GM18508 (cell line): ENCODE measurements at regions not wholly inside any gene's neighbourhood (a gene's known extent, or its start where the extent isn't known, plus 50 kb on each side); places are given as distances from the start of the nearest gene placed in this dataset.

Experiments
- ATAC-seq: cut with Tn5 transposase; IDR thresholded peaks from one replicate; pipeline ENCODE4 v1.9.1; 2021; ENCODE audit warnings: moderate number of reproducible peaks; ENCODE audit not compliant: insufficient read depth, unreplicated experiment

DNA sequence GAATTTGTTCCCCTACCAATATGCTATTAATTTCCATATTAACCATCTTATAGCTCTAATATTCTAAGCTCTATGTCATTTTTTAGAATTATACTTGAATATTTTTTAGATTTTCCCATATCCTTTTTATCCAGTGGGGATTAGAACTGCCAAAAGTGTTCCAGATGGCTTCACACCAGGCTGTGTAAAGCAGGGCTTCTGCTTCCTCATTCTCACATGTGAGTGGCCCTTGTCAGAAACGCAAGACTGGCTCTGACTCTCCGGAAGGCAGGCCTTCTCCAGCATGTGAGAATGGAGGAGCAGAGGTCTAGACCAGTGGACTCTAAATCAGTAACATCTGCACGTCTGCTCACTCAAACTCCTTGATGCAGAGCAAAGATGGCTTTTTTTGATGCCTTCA, 650.1 kb downstream of the FGF9 start:
- no peak for ATAC-seq

DNA sequence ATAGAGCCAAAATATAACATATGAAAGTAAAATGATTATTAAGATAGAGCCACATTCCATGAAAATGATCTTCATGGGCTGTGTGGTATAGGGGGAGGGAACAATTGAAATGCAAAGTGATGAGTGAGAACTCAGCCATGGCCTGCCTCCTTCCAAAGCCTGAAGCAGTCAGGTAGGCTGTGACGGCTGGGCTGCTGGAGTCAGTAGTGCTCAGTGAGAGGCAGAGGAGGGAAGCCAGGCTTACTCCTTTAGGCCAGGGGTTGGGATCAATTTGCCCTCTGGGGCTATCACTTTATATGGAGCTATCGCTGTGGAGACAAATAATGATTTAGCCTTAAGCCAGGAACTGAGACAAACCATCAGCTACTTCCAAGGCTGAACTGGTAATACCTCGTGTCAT, 654.9 kb downstream of the FGF9 start:
- no peak for ATAC-seq

DNA sequence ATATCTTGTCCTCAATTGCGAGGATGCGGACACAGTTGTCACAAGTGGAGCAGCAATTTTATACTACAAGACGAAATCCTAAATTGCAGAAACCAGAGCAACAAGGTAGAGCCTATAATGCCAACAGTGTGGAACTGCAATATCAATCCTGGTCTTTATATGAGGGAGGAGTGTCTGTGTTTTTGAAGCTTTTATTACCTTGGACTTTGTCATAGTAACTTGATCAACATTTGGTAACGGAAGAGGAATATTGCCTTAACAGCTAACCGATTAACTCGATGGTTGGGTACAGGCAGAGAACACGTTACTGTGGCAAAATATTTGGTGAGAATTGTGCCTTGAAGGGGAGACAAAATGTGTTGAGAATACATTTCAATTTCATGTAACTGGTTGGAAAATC, 661.5 kb downstream of the FGF9 start:
- no peak for ATAC-seq

DNA sequence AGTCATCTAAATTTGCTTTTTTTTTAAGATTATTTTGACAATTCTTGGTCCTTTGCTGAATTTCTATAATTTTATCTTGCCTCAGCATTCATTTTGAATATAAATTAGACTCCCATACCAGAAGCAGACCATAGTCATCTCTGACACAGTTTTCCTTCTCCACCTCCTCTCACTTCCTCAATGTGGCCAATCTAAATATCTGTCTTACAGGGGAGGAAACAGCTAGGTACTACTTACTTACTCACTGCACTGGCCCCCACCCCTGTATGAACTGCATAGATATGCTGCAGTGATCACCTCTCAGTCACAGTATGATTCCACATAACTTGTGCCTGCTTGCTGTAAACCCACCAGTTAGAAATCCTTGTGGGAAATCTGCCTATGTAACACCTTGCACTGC, 665.6 kb downstream of the FGF9 start:
- ATAC-seq, result no peak

DNA sequence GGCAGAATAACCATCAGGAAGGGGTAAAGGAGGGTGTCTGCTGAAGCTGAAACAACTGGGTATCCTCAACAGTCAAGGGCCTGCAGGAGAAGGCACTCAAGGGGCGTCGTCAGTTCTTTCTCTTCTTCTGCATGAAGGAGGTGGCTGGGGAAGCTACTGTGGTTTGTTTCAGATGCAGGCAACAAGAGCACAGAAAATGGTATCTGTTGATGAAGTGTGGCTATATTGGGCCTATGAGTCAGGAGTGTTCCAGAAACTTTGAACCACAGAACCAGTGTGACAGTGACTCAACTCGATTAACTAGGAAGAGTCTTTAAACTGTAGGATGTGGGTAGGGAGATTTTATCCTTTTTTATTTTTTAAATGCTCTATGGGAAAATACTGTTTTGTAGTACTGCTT, 686.3 kb downstream of the FGF9 start:
- ATAC-seq, result no peak

DNA sequence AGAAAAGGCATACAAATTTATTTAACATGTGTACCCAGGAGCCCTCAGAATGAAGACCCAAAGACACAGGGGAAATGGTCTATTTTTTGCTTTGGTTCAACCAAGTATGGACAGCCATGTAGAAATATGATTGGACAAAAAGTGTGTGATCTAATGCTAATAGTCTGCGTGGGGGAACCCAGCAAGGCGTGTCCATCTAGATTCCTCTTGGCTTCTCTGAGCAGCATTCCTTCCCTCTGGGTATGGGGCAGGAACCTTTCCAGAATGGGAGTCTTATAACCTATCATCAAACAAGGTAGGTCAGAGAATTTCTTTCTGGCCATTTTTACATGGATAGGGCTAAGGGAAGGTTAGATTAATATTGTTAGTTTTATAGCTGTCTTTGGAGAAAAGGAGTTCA, 698.2 kb downstream of the FGF9 start:
- no peak for ATAC-seq

DNA sequence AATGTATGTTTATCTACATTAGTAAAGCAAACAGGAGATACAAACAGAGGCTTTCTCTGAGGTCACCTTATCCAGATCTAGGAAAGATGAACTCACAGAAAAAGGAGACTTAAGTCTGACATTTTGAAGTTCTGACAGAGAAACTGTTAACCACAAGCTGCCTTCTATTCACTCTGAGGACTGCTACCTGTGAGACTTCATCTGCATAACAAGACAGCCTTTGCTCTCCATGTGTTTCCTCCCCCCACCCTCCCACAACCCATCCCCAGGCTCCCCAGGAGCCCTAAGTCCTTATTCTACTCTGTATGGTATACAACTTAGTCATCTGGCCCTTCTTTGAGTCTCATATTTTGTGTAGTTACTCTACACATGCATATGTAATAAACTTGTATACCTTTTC, 699.0 kb downstream of the FGF9 start:
- ATAC-seq, result no peak

DNA sequence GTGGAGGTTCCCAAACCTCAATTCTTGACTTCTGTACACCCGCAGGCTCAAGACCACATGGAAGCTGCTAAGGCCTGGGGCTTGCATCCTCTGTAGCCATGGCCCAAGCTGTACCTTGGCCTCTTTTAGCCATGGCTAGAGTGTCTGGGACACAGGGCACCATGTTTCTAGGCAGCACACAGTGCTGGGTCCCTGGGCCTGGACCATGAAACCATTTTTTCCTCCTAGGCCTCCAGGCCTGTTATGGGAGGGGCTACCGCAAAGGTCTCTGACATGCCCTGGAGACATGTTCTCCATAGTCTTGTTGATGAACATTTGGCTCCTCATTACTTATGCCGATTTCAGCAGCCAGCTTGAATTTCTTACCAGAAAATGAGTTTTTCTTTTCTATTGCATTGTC, 701.4 kb downstream of the FGF9 start:
- ATAC-seq, result no peak

DNA sequence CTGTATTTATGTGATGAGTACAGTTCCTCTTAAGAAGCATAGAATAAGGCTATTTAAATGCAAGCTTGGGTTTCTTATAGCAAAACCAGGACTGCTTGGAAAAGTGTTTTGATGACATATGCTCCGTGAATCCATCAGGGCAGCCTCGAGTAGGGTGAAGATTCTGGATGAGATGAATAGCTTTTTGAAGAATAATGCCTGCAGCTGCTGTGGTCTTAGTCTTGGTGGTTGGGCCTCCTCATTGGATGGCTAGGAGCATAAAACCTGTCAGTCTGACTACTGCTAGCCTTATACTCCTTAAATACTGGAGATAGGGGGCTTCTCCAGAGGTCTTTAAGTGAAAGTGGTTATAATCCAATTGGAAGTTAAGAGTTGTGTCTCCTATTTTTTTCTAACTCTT, 704.3 kb downstream of the FGF9 start:
- ATAC-seq, result no peak

DNA sequence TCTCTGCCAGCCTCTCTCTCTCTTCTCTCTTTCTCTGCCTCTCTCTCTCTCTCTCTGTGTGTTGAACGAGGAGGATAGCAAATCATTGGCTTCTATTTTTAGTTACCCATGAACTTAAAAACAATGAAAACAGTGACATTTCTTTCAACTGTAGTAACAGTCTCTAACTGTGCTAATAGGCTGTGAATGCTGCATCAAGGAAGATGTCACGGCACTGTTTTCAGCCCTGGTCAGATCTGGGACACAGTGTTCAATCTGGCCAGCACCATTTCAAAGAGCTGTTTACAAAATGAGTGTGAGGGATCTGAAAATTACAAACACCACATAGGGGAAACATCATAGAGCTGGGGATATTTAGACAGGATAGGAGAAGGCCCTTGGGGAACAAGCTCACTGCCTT, 717.0 kb downstream of the FGF9 start:
- ATAC-seq, result no peak

DNA sequence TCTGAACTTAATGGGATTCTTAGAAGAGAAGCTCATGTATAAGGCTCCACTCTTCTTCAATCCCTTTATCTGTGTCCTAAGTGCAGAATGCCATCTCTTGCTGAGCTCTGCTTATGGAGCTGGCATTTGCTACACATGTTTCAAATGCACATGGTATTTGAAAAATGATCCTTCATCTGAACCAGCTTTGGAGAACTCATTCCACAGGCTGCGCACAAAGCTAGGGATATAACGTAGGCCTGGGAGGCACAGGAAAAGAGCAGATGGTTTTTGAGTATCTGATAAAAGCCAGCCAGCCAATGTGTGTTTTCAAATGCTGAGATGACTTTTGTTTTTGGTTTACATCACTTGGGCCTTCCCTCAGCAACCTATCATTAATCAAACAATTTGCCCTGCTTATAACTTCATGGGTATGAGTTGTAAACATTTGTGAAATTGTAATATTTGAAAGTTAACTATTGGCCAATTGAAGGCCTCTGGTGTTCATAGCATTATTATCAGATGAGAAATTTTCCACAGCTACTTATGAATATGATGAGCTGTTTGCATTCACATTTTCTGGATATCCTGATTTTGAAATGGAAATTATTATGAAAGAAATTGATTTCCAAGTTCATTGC, 729.0 kb downstream of the FGF9 start:
- no peak for ATAC-seq

DNA sequence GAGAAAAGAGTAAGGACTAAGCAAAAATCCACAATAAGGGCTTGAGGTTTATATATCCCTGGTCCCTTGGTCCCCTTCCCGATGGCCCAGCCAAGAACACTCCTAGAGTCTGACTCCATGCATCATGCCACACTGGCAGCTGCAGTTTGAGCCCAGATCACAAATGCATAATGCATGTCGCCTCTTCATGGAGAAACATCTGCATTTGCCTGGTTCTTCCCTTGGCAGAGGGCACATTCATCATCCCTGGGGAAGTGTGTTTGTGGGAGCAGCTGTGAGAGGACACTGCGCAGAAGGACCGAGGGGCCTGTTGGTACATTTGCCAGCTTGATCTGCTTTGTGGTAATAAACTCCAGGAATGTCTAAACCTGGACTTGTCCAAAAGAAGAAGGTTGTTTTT, 731.8 kb downstream of the FGF9 start:
- ATAC-seq, result no peak

DNA sequence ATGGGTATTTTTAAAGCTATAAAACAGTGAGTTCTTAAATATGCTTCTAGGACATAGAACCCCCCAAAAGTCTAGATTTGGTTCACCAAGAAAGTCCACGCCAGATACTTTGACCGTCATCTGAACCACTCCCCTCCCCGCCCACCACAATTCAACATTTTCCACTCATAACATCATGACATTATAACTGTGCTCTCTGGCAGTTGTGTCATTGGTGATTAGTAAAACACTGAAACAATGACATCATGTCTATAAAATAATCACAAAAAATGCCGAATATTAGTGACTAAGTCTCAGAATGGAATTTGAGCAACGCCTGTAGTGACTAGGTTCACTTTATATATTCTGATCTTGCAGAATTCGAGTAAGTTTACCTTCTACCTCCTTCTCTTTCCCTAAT, 732.3 kb downstream of the FGF9 start:
- no peak for ATAC-seq

DNA sequence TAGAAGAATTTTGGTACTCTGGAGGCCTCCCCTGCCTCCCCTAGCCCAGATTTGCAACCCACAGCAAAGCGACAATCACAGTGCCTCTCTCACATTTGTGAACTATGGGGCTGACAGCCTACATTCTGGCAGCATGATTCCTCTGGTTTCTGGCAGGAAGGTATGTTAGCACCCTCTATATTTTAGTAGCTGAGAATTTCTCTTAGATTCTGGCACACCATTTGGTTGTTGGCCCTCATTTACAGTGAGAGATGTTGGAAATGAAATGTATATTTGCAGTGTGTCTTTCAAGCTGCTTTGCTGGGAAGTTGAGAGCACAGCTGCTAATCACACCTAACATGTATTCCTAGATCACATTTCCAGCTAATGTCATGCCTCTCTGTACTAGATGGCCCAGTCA, 735.0 kb downstream of the FGF9 start:
- ATAC-seq, result no peak

DNA sequence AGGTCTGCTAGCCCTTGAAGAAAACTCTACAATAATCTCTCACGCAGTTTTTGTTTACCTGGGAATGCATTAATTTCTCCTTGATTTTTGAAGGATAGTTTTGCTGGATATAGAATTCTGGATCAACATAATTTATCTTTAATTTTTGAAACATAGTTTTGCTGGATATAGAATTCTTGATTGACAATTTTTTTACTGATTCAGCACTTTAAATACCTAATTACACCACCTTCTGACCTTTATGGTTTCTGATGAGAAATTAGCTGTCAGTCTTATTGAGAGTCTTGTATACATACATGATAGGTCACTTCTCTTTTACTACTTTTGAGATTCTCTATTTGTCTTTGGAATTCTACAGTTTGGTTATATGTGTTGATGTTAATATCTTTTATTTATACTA, 741.6 kb downstream of the FGF9 start:
- no peak for ATAC-seq

DNA sequence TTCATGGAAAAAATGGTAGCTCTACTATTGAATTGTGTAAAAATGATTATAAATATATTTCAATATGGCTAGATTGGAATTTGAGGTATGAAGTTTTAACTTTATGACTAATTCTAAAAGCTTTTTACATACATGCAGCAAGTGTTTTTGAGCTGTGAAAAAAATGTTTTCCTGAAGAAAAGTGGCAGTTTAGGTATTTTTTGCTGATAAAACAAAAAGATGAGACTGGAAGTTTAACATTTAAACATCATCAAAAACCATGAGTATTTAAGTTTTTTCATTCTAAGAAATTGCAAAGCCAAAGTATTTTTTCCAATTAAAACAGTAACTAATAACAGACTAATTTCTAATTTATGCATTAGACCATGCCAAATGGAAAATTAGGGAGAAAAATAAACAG, 751.1 kb downstream of the FGF9 start:
- no peak for ATAC-seq

DNA sequence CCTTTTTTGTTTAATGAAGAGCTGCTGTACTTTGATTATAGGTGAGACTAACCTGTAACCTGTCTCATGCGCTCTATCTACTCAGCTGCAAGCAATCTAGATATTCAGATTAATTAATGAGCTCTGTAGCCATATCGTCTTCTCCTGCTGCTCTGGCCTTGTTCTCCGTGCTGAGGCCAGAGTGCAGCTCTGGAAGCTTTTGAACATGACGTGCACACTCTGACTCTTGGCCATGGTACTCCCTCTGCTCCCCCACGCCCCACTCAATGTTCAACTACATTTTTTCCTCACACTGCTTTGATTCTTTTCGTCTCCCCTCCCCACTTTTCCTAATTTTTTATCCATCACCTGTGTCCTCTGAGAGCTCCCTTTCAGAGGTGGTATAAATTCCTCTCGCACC, 751.8 kb downstream of the FGF9 start:
- no peak for ATAC-seq

DNA sequence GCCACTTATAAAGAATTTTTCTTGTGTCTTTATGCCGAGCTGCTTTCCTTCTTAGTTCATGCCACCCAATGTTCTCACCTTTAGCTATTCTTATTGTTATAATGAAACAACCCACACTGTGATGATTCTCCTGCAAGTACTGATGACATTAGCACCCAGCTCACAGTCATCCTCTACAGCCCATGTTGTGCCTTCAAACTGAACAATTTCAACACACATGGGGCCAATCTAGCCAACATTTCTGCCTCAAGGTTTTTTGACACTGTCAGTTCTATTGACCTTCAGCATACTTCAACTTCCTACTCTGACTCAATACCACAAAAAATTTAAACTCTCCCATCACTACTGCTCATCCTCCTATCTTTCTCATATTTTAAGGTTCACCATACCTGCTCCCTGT, 752.4 kb downstream of the FGF9 start:
- no peak for ATAC-seq

DNA sequence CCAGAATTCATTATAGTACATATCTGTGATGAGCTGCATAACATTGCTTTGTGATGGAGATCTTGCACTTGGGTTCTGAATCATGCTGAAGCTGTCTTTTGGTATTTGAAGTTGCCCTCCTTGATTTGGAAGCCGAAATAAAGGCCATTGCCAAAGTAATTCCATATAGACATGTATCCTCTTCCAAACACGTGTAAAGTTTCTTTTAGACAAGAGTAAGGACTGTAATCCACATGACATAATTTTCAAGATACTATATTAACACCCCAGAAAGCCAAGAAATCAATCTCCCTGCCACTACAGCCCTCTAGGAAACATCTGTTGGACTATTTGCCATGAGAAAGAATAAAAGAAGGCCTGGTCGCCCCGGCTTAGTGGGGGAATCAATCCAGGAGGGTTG, 754.2 kb downstream of the FGF9 start:
- no peak for ATAC-seq

DNA sequence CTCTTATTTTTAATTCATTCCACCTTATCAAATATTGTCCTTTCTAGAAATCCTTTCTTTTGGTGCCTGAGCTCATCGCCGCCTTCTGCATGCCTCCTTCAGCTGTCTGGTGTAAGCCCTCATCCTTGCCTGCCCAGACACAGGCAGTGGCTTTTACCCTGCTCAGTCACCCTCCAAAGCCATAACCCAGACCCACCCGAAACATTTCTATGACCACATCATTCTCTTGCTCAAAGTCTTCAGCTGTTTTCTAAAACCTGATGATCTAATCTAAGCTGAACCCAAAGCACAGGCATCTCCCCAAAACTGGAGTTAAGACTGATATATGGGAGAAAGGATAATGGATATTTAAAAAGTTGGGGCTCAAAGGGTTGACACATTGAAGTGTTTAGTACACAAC, 753.7 kb upstream of the SGCG start:
- no peak for ATAC-seq

DNA sequence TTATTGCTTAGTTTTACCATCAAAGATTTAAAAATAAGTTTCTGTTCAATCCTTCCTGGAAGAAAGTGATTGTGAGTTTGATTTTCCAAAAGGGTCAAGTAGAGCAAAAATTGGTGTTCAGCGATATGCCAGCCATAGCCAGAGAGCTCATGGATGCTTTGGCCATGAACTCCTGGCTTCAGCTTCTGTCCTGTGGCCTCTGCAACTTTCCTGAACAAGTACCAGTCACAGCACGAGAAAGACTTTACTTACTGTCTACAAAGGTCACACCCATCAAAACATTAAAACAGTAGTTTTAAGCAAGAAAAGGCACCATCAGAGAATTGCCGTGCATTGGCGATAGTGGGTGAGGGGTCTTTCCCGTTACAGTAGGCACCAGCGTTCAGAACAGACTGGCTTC, 753.0 kb upstream of the SGCG start:
- no peak for ATAC-seq

DNA sequence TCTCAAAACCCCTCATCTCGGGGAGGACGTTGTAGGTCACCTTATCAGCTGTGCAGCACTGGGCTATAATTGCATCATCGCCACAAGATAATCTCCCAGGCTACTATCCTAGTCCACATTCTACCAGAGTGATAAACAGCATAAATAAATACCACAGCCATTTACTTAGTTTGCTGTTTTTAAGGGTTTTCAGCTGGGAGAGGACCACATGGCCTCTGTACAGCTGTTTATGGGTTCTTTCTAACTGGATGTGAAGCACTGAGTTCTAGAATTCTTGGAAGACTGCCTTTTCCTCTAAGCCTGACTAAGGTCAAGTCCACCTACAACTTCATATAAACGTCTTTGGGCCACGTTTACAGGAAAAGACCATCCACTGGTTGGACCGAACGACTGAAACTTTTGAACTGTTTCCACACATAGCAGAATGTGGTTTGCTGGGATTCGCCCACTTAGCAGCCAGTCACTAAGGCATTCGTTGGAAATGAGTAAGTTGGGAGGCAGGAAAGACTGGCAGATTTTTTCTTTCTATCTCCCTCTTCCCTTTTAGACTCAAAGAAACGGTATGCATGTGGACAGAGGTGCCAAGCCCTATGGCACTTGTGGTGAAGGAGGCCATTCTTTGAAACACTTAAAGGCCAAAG, 752.5 kb upstream of the SGCG start:
- no peak for ATAC-seq

DNA sequence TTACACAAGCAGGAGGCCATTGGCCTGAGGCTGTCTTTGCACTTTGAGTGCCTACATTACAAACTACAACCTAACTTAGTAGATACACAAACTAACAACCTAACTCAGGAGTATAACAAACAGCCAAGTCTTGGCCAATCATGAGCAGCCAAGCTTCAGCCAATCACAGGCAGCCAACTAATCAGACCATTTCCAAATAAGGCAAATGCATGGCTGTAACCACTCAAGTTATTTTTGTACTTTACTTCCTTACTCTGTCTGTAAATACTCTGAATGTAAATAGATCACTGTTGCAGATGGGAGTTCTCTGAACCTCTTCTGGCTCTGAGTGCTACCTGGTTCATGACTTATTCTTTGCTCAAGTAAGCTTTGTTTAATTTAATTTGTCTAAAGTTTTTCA, 748.1 kb upstream of the SGCG start:
- ATAC-seq, result no peak
